ENCODE measurements at regions not wholly inside any gene's neighbourhood (a gene's known extent, or its start where the extent isn't known, plus 50 kb on each side); places are given as distances from the start of the nearest gene placed in this dataset.

DNA sequence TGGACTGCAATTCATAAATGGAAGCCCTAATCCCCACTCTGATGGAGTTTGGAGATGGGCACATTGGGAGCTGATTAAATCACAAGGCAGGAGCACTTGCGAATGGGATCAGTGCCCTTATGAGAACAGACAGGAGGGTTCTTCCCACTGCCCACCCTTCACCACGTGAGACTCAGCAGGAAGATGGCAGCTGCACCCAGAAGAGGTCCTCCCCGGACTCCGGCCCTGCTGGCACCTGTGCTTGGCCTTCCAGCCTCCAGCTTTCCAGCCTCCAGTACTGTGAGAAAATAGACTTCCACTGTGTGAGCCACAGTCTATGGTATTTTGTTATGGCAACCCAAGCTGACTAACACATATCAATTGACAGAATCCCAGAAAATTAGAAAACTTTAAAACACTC lies 267.6 kb upstream of the SALL3 start:
- no peak overlapping the region for H3K4me3 ChIP-seq
- no peak for DNase-seq
- in situ Hi-C loops (cut with MboI; ENCODE audit: low pct_ligation_motif_present in 1 of 4, low pct_unique_long_range_greater_than_20kb in 1 of 4, low sequenced_read_pairs in 3 of 4) (loop anchor here in 1 of 4 donors (25.0 kb wide), 1 partner anchor 100 kb away; no protein-coding TSS in a partner anchor), intact Hi-C loops (cut with DNase I; ENCODE audit: low total_unique reads) (no loop called here)
- 73% methylated on average over 4 of the region's 4 CpGs; no CpG with 5 or more reads in 1 of the 2 donors for WGBS, 2 donors (ENCODE audit: low coverage in 1 of 2)
- H3K9me3 ChIP-seq: peaks cover 0 to 7% of the 10 kb centered on the region in 2 donors
- H3K27ac ChIP-seq: no peak overlapping the region
- H3K36me3 ChIP-seq: no peaks in the 10 kb centered on the region
- H3K27me3 ChIP-seq: no peaks in the 10 kb centered on the region
- no peaks in the 10 kb centered on the region for H3K4me1 ChIP-seq
- TF ChIP-seq POLR2AphosphoS5 (IDR thresholded peaks at IDR 0.05): no peak
- TF ChIP-seq POLR2A (IDR thresholded peaks at IDR 0.05): no peak
- no peak for TF ChIP-seq CTCF (IDR thresholded peaks at IDR 0.05)
- no peak for TF ChIP-seq EP300 (IDR thresholded peaks at IDR 0.05; ENCODE audit: low read depth)

DNA sequence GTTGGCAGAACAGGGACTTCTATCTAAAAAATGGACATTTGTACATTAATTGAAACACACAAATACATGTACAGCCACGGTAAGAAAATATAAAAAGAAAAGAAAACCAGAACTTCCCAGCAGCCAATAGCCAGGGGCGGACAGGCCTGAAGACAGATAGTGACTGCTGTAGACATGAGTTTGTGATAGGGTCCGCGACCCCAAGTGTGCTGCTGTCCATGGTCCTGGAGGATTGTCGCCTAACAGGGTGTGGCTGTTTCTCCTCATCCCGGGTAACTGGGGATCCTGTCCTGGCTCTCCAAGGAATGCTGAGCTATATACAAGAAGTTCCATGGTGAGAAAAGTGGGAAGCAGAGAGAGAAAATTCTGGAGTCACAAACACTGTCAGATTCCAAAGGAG lies 266.5 kb upstream of the SALL3 start:
- Histone ChIP-seq H3K4me3 (no peak overlapping the region), H3K27ac (no peak overlapping the region), H3K36me3 (no peaks in the 10 kb centered on the region), H3K9me3 (peaks cover 0 to 4% of the 10 kb centered on the region in 2 donors), H3K27me3 (no peaks in the 10 kb centered on the region), H3K4me1 (no peaks in the 10 kb centered on the region)
- WGBS, 2 donors (ENCODE audit: low coverage in 1 of 2): 21 to 31% methylated on average over 5 to 6 of the region's 6 CpGs
- DNase-seq: no peak
- intact Hi-C loops (cut with DNase I; ENCODE audit: low total_unique reads): no loop called here
- in situ Hi-C loops (cut with MboI; ENCODE audit: low pct_ligation_motif_present in 1 of 4, low pct_unique_long_range_greater_than_20kb in 1 of 4, low sequenced_read_pairs in 3 of 4): loop anchor here in 1 of 4 donors (25.0 kb wide), 1 partner anchor 99 kb away; no protein-coding TSS in a partner anchor
- TF ChIP-seq EP300 (IDR thresholded peaks at IDR 0.05; ENCODE audit: low read depth) (no peak), POLR2A (IDR thresholded peaks at IDR 0.05) (no peak), CTCF (IDR thresholded peaks at IDR 0.05) (no peak), POLR2AphosphoS5 (IDR thresholded peaks at IDR 0.05) (no peak)

DNA sequence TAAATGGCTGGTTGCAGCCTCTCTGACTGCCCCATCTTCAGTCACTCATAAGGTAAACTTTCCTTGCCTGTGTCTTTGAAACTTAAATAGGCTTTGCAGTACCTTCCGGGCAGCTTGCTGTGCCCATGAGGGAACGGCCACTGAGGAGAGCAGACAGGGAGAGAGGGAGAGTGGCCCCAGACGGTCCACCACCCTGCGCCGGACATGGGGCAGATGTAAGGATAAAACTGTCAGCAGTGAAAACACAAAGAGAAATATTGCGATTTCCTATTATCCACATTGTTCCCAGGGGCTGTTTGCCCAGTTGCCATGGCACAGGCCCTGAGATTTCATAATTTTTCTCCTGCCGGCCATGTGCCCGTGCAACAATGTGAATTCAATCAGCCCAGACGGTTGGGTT lies 265.9 kb upstream of the SALL3 start:
- Histone ChIP-seq H3K9me3 (peaks cover 0 to 3% of the 10 kb centered on the region in 2 donors), H3K27ac (no peak overlapping the region), H3K4me1 (no peaks in the 10 kb centered on the region), H3K36me3 (no peaks in the 10 kb centered on the region), H3K27me3 (no peaks in the 10 kb centered on the region), H3K4me3 (no peak overlapping the region)
- TF ChIP-seq CTCF (IDR thresholded peaks at IDR 0.05): no peak
- no peak for TF ChIP-seq POLR2AphosphoS5 (IDR thresholded peaks at IDR 0.05)
- TF ChIP-seq EP300 (IDR thresholded peaks at IDR 0.05; ENCODE audit: low read depth): no peak
- TF ChIP-seq POLR2A (IDR thresholded peaks at IDR 0.05): no peak
- intact Hi-C loops (cut with DNase I; ENCODE audit: low total_unique reads) (no loop called here), in situ Hi-C loops (cut with MboI; ENCODE audit: low pct_ligation_motif_present in 1 of 4, low pct_unique_long_range_greater_than_20kb in 1 of 4, low sequenced_read_pairs in 3 of 4) (loop anchor here in 1 of 4 donors (25.0 kb wide), 1 partner anchor 99 kb away; no protein-coding TSS in a partner anchor)
- 81 to 100% methylated on average over 1 to 9 of the region's 9 CpGs for WGBS, 2 donors (ENCODE audit: low coverage in 1 of 2)
- no peak for DNase-seq

DNA sequence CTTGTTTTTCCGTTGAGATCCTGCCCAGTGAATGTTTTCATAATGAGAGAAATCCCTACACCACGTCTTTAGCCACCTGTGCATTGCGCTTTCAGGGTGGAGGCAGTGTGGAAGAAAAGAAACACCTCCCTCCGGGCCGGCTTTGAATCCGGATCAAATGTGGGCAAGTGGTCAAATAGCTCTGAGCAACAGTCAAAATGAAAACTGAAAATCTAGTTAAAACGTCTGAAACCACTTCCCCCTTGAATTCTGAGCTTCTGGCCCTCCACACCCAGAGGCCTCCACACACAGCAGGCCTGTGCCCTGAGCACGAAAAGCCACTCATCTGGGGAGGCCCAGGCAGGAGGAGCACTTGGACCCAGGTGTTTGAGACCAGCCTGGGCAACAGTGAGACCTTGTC lies 263.6 kb upstream of the SALL3 start:
- Histone ChIP-seq H3K4me1 (no peaks in the 10 kb centered on the region), H3K36me3 (no peaks in the 10 kb centered on the region), H3K4me3 (no peak overlapping the region), H3K9me3 (no peaks in the 10 kb centered on the region), H3K27me3 (no peaks in the 10 kb centered on the region), H3K27ac (no peak overlapping the region)
- DNase-seq: no peak
- in situ Hi-C loops (cut with MboI; ENCODE audit: low pct_ligation_motif_present in 1 of 4, low pct_unique_long_range_greater_than_20kb in 1 of 4, low sequenced_read_pairs in 3 of 4): loop anchor here in 1 of 4 donors (25.0 kb wide), 1 partner anchor 96 kb away; no protein-coding TSS in a partner anchor
- 65 to 100% methylated on average over 1 to 8 of the region's 8 CpGs for WGBS, 2 donors (ENCODE audit: low coverage in 1 of 2)
- TF ChIP-seq CTCF (IDR thresholded peaks at IDR 0.05) (no peak), POLR2AphosphoS5 (IDR thresholded peaks at IDR 0.05) (no peak), POLR2A (IDR thresholded peaks at IDR 0.05) (no peak), EP300 (IDR thresholded peaks at IDR 0.05; ENCODE audit: low read depth) (no peak)
- intact Hi-C loops (cut with DNase I; ENCODE audit: low total_unique reads): no loop called here
